ENCODE measurements at regions not wholly inside any gene's neighbourhood (a gene's known extent, or its start where the extent isn't known, plus 50 kb on each side); places are given as distances from the start of the nearest gene placed in this dataset.

DNA sequence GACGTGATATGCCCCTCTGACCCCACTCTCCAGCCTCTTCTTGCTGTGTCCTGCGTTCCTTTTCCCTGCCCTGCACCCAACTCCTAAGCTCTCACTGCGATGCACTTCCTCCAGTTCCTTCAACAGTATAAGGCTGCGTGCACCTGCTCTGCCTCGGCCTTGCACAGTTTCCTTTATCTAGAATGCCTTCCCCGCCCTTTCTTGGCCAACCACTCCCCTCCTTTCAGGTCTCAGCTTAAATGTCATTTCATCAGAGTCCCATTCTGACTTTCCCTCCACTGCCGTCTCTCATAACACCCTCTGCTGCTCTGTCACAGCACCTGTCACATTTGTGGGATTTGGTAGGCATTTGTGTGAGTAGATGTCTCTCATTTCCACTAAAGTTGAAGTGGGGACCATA, 58.4 kb upstream of the NEIL3 start:
- peak overlapping the region in 1 of 2 donors; percentile 54 for H3K4me3 Mint-ChIP-seq
- WGBS (ENCODE audit: insufficient coverage), result 2% methylated on average over 5 of the region's 7 CpGs

DNA sequence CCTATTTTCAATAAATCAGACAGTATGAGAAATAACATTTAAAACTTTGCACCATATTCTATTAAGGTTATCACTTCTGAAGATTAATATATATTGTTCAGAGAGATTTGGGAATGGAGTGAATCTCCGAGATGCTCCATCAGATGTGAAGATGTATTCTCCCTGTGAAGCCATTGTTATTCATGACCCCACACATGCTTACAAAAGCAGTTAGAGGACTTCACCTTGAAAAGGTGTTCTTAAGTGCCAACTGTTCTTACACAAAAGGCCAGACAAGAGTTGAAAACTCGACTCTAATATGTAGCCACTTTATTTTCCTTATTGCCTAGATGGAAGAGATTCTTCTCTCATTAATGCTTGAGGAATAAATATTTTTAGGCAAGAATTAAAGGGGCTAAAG, 54.3 kb upstream of the NEIL3 start:
- H3K36me3 ChIP-seq (replicated peaks in 1 of 2; ENCODE audit: control insufficient read depth in 1 of 2, insufficient read depth in 2 of 2, low read length in 2 of 2), result no peaks in the 10 kb centered on the region
- Mint-ChIP-seq H3K4me1 (peaks cover 20% of the 10 kb centered on the region), H3K27ac (no peak overlapping the region), H3K4me3 (no peak overlapping the region), H3K36me3 (no peaks in the 10 kb centered on the region), H3K27me3 (ENCODE audit: low read depth in 3 of 3) (no peaks in the 10 kb centered on the region), H3K9me3 (peaks cover 0 to 1% (median 0%) of the 10 kb centered on the region in 7 donors)
- H3K27ac ChIP-seq (ENCODE audit: low read depth in 1 of 2, low read length in 2 of 2), result no peak overlapping the region
- intact Hi-C loops (cut with micrococcal nuclease), result no loop called here
- H4K20me1 ChIP-seq (ENCODE audit: insufficient read depth, low read length), result no peaks in the 10 kb centered on the region
- no peak overlapping the region for H3K4me2 ChIP-seq (replicated peaks; ENCODE audit: extremely low read depth, low read length, poor library complexity, severe bottlenecking)
- H3K79me2 ChIP-seq (ENCODE audit: insufficient read depth, low read length), result no peaks in the 10 kb centered on the region
- H3K4me3 ChIP-seq (replicated peaks in 1 of 3; ENCODE audit: low read depth in 2 of 3, low read length in 3 of 3), result no peak overlapping the region
- peaks cover 10 to 20% of the 10 kb centered on the region in 2 donors for H3K4me1 ChIP-seq (ENCODE audit: control insufficient read depth in 1 of 2, insufficient read depth in 2 of 2, low read length in 2 of 2)
- no peak overlapping the region for H3K9ac ChIP-seq (ENCODE audit: insufficient read depth, low read length, poor library complexity, severe bottlenecking)
- no peaks in the 10 kb centered on the region for H3K9me3 ChIP-seq (replicated peaks in 1 of 2; ENCODE audit: control insufficient read depth in 1 of 2, insufficient read depth in 1 of 2, low read length in 2 of 2)
- TF ChIP-seq, protein P1, sequence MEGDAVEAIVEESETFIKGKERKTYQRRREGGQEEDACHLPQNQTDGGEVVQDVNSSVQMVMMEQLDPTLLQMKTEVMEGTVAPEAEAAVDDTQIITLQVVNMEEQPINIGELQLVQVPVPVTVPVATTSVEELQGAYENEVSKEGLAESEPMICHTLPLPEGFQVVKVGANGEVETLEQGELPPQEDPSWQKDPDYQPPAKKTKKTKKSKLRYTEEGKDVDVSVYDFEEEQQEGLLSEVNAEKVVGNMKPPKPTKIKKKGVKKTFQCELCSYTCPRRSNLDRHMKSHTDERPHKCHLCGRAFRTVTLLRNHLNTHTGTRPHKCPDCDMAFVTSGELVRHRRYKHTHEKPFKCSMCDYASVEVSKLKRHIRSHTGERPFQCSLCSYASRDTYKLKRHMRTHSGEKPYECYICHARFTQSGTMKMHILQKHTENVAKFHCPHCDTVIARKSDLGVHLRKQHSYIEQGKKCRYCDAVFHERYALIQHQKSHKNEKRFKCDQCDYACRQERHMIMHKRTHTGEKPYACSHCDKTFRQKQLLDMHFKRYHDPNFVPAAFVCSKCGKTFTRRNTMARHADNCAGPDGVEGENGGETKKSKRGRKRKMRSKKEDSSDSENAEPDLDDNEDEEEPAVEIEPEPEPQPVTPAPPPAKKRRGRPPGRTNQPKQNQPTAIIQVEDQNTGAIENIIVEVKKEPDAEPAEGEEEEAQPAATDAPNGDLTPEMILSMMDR (IDR thresholded peaks at IDR 0.05), result no peak
- no peak for DNase-seq
- no CpG with 5 or more reads among the region's 2 CpGs for WGBS (ENCODE audit: insufficient coverage)
- no peak overlapping the region for H2AFZ ChIP-seq (ENCODE audit: insufficient read depth, low read depth, low read length, poor library complexity, severe bottlenecking)
- no peaks in the 10 kb centered on the region for H3K27me3 ChIP-seq (ENCODE audit: control insufficient read depth in 2 of 2, insufficient read depth in 2 of 2, low read length in 2 of 2)

More for the DNA sequence above, 58.4 kb upstream of the NEIL3 start:
- no peaks in the 10 kb centered on the region for H3K79me2 ChIP-seq (ENCODE audit: insufficient read depth, low read length)
- no peak overlapping the region for H3K4me2 ChIP-seq (replicated peaks; ENCODE audit: extremely low read depth, low read length, poor library complexity, severe bottlenecking)
- Mint-ChIP-seq H3K9me3 (no peaks in the 10 kb centered on the region), H3K4me1 (peaks cover 12% of the 10 kb centered on the region), H3K36me3 (no peaks in the 10 kb centered on the region), H3K27ac (no peak overlapping the region), H3K27me3 (ENCODE audit: low read depth in 3 of 3) (peaks cover 5 to 11% (median 7%) of the 10 kb centered on the region in 3 donors)
- H2AFZ ChIP-seq (ENCODE audit: insufficient read depth, low read depth, low read length, poor library complexity, severe bottlenecking), result peak overlapping the region; percentile 38
- H4K20me1 ChIP-seq (ENCODE audit: insufficient read depth, low read length), result no peaks in the 10 kb centered on the region
- peaks cover 5 to 7% of the 10 kb centered on the region in 2 donors for H3K4me1 ChIP-seq (ENCODE audit: control insufficient read depth in 1 of 2, insufficient read depth in 2 of 2, low read length in 2 of 2)
- H3K36me3 ChIP-seq (replicated peaks in 1 of 2; ENCODE audit: control insufficient read depth in 1 of 2, insufficient read depth in 2 of 2, low read length in 2 of 2), result no peaks in the 10 kb centered on the region
- H3K4me3 ChIP-seq (replicated peaks in 1 of 3; ENCODE audit: low read depth in 2 of 3, low read length in 3 of 3), result no peak overlapping the region
- H3K9ac ChIP-seq (ENCODE audit: insufficient read depth, low read length, poor library complexity, severe bottlenecking), result peak overlapping the region; percentile 10
- no peaks in the 10 kb centered on the region for H3K27me3 ChIP-seq (ENCODE audit: control insufficient read depth in 2 of 2, insufficient read depth in 2 of 2, low read length in 2 of 2)
- no peak overlapping the region for H3K27ac ChIP-seq (ENCODE audit: low read depth in 1 of 2, low read length in 2 of 2)
- TF ChIP-seq, protein P1 (IDR thresholded peaks at IDR 0.05), result no peak
- intact Hi-C loops (cut with micrococcal nuclease), result loop anchor here (2.0 to 5.0 kb wide), 2 partner anchors 88 to 91 kb away; no protein-coding TSS in a partner anchor
- DNase-seq, result no peak
- no peaks in the 10 kb centered on the region for H3K9me3 ChIP-seq (replicated peaks in 1 of 2; ENCODE audit: control insufficient read depth in 1 of 2, insufficient read depth in 1 of 2, low read length in 2 of 2)

Measured in CD14-positive monocyte (primary cell).